ENCODE measurements at regions not wholly inside any gene's neighbourhood (a gene's known extent, or its start where the extent isn't known, plus 50 kb on each side); places are given as distances from the start of the nearest gene placed in this dataset.
A peak's percentile ranks its signal among the peaks of the same experiment; 100 is the strongest.

- no peak for DNase-seq (ENCODE audit: low read depth, low spot score)
These were observed 725.8 kb downstream of the TSN start for GRCh38 chr2:122481244-122481622.

GRCh38 chr2:122481717-122482116 is 726.3 kb downstream of the TSN start:
- DNase-seq (ENCODE audit: low read depth, low spot score), result peak; percentile 4

- DNase-seq (ENCODE audit: low read depth, low spot score), result no peak
These were observed 730.6 kb downstream of the TSN start for GRCh38 chr2:122486086-122486485.

GRCh38 chr2:122486705-122487415 is 731.4 kb downstream of the TSN start:
- DNase-seq (ENCODE audit: low read depth, low spot score), result no peak

- no peak for DNase-seq (ENCODE audit: low read depth, low spot score)
These were observed 735.6 kb downstream of the TSN start for GRCh38 chr2:122491011-122491410.

GRCh38 chr2:122500316-122501105 is 745.1 kb downstream of the TSN start:
- DNase-seq (ENCODE audit: low read depth, low spot score), result no peak

GRCh38 chr2:122506620-122507019 is 751.2 kb downstream of the TSN start:
- no peak for DNase-seq (ENCODE audit: low read depth, low spot score)

- DNase-seq (ENCODE audit: low read depth, low spot score), result no peak
These were observed 751.8 kb downstream of the TSN start for GRCh38 chr2:122507261-122507660.

- no peak for DNase-seq (ENCODE audit: low read depth, low spot score)
These were observed 756.6 kb downstream of the TSN start for GRCh38 chr2:122512091-122512490.

GRCh38 chr2:122514451-122514996 is 759.1 kb downstream of the TSN start:
- no peak for DNase-seq (ENCODE audit: low read depth, low spot score)

- DNase-seq (ENCODE audit: low read depth, low spot score), result no peak
These were observed 760.4 kb downstream of the TSN start for GRCh38 chr2:122515731-122516290.

GRCh38 chr2:122516775-122517174 is 761.3 kb downstream of the TSN start:
- no peak for DNase-seq (ENCODE audit: low read depth, low spot score)

GRCh38 chr2:122519366-122519765 is 763.9 kb downstream of the TSN start:
- DNase-seq (ENCODE audit: low read depth, low spot score), result no peak

- no peak for DNase-seq (ENCODE audit: low read depth, low spot score)
These were observed 764.6 kb downstream of the TSN start for GRCh38 chr2:122519821-122520611.

GRCh38 chr2:122523143-122523542 is 767.7 kb downstream of the TSN start:
- no peak for DNase-seq (ENCODE audit: low read depth, low spot score)

GRCh38 chr2:122523981-122524380 is 768.5 kb downstream of the TSN start:
- DNase-seq (ENCODE audit: low read depth, low spot score), result no peak

- DNase-seq (ENCODE audit: low read depth, low spot score), result no peak
These were observed 769.9 kb downstream of the TSN start for GRCh38 chr2:122525336-122525735.

- DNase-seq (ENCODE audit: low read depth, low spot score), result peak; percentile 26
These were observed 772.6 kb downstream of the TSN start for GRCh38 chr2:122528061-122528460.

- no peak for DNase-seq (ENCODE audit: low read depth, low spot score)
These were observed 773.7 kb downstream of the TSN start for GRCh38 chr2:122528958-122529705.

GRCh38 chr2:122530814-122531213 is 775.4 kb downstream of the TSN start:
- no peak for DNase-seq (ENCODE audit: low read depth, low spot score)

Data from astrocyte of the hippocampus (primary cell).